Lung microvascular endothelial cell (primary cell): ENCODE measurements at regions not wholly inside any gene's neighbourhood (a gene's known extent, or its start where the extent isn't known, plus 50 kb on each side); places are given as distances from the start of the nearest gene placed in this dataset.
"Not testable (repeated sequence)": the region's sequence is repeated elsewhere in the genome, so short reads cannot be mapped to it uniquely, and the experiment has no call there.

Experiments used
- DNase-seq, 2 donors: peaks; one replicate each; pipeline versions ENCODE4 v3.0.0 to v3.0.0-alpha.2; 2010; ENCODE audit warnings: low read depth in 2 of 2

DNA sequence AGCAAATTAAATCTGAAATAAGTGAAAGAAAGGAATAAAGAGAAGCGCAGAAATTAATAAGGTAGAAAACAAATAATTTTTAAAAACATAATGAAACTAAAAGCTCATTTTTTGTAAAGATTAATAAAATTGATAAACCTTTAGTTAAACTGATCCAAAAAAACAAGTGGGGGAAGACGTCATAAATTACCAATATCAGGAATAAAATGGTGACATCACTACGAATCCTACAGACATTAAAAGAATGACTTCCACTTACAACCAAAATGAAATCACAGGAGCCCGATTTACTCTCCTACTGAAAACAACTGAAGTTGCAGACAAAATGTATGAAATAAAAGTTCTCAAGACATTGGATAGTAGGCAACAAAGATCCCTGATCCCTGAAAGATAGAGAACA lies 68.1 kb upstream of the IFFO2 start:
- no peak for DNase-seq

DNA sequence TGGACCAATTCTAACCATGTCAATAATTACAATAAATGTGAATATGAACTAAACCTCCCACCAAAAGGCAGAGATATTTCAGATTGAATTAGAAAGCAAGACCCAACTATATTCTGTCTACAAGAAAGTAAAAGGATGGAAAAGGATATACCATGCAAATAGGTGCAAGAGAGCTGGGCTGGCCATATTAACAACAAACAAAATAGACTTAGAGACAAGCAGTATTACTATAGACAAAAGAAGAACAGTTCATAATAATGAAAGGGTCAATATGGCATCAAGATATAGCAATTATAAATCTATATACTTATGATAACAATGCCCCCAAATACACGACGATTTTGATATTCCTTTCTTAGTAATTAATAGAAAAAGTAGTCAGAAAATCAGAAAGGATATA lies 67.3 kb upstream of the IFFO2 start:
- DNase-seq: no peak

DNA sequence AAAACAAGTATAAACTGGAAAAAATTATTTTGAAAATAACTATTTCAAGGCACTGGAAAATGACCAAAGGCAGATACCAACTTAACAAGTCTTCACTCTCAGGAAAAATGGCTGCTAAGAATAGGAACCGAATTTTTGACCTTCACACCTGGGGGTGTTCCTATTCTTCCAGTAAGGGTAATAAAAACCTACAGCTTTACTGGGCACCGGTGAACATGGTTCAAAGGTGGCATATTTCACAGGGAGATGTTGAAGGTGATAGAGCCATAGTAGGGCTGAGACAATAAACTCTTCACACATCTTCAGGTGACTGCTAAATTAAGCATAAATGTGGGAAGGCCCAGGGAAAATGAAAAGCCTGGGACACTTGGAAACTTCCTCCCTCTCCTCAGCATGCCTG lies 65.4 kb upstream of the IFFO2 start:
- DNase-seq: no peak

DNA sequence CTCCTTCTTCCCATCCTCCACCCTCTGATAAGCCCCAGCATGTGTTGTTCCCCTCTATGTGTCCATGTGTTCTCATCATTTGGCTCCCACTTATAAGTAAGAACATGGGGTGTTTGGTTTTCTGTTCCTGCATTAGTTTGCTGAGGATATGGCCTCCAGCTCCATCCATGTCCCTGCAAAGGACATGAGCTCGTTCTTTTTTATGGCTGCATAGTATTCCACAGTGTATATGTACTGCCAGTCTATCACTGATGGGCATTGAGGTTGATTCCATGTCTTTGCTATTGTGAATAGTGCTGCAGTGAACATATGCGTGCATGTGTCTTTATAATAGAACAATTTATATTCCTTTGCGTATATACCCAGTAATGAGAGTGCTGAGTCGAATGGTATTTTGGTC lies 62.8 kb upstream of the IFFO2 start:
- DNase-seq: not testable (repeated sequence)

DNA sequence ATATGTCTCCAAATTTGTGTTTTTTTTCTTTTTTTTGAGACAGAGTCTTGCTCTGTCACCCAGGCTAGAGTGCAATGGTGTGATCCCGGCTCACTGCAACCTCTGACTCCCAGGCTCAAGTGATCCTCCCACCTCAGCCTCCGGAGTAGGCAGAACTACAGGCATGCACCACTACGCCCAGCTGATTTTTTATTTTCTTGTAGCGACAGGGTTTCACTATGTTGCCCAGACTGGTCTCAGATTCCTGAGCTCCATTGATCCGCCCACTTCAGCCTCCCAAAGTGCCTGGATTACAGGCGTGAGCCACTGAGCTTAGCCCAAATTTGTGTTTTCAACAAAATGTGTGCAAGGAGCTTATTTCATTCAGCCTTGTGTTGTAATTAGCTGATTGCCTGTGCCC lies 59.0 kb upstream of the IFFO2 start:
- no peak for DNase-seq

DNA sequence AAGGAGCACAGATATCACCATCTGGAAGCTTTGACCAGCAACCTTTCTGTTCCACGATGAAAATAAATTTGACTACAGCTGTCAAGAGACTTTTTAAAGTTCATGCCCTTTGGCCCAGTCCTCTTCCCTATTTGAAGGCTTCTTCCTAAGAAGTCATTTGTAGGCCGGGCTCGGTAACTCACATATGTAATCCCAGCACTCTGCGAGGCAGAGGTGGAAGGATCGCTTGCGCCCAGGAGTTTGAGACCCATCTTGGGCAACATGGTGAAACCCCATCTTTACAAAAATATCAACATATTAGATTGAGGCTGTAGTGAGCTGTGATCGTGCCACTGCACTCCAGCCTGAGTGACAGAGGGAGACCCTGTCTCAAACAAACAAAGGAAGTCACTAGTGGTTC lies 58.3 kb upstream of the IFFO2 start:
- no peak for DNase-seq

DNA sequence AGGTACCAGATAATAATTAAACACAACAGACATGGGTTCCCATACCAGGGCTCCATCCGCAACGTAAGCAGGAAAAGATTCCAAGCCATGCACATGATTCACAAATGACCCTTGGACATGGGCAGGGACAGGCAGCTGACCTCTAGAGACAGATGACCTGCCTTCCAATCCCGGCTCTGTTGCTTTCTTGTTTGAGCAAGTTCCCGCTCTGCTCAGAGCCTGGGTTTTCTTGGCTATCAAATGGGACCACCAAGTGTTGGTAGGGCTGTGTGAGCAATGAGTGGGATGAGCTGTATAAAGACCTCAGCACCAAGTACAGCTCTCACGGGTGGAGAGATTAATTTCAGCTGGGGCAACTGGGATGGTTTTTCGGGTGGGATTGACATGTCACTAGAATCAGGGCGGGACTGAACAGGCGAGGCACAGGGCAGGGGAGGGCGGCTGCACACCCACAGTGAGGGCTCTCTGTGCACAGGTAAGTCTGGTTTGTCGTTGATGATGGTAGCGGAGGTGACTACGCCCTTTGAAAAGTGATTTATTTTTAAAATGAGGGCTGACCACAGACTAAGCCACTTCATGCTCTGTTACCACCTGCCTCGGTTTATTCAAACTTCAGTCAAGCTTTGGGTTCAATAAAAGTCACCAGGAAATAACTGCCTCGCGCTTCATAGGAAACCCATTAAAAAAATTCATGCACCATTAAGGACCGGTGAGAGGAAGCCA lies 57.5 kb upstream of the IFFO2 start:
- no peak for DNase-seq

DNA sequence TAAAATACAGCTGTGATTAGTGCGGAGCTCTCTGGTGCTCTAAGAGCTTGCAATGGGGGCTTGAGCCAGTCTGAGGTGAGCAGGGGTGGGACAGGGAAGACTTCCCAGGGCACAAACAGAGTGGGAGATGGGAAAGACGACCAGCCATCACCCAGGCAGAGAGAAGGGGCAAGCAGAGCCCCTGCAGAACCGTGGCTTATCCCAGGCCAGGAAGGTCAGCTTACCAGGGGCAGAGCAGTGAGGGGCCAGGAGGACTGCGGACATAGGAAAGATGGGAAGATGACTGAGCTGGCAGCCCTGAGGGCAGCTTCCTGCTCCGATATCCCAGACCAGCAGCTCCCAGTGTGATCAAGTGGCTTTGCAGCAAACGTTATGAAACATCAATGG lies 55.4 kb upstream of the IFFO2 start:
- peak in 1 of 2 donors; percentile 19 for DNase-seq

DNA sequence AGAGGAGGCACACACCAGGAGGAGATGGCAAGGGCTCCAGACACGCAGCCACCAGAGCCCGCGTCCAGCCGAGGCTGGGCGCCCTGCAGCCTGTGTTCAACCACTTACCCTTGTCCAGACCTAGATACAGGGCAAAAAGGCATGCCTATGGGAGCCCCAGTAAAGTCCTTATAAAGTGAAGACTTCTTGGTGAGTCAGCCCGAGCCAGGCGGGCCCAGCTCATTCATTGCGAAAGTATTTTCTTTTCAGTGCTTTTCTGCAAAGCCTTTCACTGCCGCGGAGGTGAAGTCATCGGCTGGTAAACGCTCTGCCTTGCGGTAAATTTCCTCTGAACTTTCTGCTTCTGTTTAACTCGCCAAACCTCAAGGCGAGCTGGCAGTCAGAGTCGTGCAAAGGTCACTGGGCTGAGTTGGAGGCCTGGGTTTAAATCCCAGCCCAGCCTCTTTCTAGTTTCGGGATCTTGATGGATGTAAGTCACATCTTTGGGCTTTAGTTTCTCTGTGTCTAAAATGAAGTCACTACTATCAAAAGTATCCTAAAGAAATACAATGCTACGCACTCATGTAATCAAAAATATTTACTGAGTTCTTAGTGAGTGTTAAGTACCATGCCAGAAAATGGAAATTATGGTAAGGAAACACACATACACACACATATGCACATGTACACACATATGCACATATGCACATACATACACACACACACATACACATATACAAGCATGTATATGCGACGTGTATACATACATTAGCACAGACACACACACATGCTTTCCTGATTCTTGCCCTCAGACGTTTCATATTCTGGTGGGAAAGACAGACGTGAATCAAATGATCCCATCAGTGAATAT lies 54.7 kb upstream of the IFFO2 start:
- DNase-seq: peak in 1 of 2 donors; percentile 95

DNA sequence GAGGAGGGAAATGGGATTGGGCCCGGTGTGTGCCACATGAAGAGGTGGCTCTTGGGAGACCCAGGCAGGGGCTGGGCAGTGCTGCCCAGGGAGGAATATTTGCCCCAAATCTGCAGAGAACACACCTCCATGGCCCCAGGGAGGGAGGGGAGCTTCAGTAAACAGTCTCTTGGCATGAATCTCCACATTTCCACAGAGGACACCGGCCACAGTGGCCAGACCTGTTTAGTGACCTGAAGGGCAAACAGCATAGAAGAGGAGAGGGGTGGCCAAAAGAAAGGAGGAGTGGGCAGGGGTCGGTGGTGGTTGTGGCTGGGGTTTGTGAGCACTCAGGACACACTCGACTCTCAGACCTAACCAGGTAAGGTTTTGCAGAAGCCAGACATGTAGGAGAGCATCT lies 54.0 kb upstream of the IFFO2 start:
- no peak for DNase-seq

DNA sequence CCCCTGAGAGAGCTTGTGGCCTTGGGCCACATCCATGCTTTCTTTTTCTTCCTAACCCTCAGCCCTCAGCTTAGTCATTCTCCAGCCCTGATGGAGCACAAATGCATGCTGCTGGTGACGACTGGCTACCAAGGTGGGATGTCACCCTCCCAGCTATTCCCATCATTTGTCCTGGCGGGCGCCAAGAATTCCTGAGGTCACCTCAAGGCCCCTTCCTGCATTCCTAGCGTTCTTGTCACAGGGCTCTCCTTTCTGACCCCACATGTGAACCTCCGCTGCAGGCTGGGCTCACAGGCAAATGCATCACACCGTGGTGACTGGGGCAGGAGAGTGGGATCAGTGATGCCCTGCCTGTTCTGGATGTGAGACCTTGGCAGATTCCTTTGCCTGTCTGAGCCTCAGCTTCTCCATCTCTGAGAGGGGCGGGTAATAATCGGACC lies 53.4 kb upstream of the IFFO2 start:
- peak; percentile 14 to 78 for DNase-seq

DNA sequence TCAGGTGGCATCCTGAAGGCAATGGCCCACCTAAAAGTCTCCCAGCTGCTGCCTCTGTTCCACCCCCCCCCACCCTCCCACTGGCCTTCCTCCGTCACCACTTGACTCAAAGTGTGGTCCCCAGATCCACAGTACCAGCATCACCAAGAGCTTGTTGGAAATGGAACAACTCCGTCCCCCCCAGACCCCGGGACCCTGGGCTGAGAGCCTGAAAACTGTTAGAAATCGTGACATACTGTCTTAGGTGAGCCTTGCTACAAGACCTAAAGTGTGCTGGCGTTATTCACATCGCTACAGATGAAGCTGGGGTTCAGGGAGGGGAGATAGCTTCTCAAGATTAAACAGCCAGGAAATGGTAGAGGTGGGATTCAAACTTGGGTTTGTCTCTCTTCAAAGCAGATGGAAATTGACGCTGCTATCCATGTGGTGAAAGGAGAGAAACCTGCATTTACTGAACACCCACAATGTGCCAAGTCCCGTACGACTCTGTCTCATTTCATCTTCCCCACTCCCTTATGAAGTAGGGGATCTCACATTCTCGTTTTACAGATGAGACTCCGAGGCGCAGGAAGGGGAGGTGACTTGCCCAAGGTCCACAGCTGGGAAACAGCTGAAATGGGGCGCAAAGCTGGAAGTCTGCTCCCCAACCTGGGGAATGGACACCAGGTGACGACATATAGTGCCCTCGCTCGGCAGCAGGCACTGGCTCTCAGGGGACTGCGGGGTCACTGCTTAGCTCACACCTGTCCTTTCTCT lies 52.8 kb upstream of the IFFO2 start:
- DNase-seq: no peak

DNA sequence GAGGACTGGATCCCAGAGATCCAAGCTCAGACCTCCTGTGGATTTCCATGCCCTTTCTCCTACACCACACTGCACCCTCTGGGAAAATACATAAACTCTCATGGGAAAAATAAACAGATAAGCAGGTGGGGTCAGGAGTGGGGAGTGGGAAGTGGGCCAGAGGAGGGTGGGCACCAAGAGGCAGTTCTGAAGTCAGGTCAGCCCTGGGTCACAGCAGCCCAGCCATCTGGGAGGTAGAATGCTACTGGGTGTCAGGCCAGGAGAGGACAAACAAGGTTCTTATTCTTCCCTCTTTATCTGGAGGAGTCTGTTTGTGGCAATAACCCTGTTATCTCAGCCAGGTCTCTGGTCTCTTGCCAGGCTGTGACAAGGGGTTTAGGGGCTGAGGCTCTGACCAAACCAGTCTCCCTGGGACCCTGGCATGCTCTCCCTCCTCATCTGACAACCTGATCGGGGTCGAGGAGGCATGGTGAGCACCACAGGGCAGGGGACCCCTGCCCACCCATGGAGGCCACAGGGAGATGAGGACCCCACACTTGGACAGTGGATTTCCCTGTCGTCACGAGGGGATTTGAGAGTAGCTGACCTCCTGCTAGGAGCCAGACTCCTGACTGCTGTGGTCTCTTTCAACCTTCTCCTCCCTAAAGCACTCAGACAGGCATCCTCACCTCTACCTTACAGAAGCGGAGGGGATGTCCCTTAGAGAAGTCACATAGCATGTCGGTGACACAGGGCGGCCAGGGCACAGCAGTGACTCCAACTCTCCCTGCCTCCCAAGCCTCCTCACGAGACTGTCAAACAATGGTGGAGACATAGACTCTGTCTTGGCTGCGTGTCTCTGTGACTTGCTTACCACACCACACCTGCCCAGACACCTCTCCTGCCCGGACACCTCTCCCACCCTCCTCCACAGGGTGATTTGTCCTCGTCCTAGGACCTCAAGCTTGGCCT lies 51.3 kb upstream of the IFFO2 start:
- no peak for DNase-seq

DNA sequence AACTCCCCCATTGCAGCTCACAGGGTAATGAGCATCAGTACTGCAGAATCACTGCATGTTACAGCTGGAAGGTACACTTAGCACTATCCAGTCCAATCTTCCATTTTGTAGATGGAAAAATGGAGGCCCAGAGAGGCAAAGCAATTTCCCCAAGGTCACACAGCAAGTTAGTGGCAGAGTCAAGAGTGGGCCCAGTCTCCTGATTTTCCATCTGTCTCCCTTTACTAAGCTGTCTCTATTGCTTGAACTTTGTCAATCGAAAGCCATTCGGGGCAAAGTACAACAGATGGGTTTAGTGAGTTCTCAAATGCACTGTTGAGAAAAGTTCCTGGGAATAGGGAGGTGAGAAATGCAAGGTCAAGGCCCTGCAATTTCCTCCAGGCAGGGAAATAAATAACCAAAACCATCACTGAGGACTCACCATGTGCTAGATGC lies 50.4 kb upstream of the IFFO2 start:
- DNase-seq: no peak
